HT1080 (cell line): ENCODE measurements at regions not wholly inside any gene's neighbourhood (a gene's known extent, or its start where the extent isn't known, plus 50 kb on each side); places are given as distances from the start of the nearest gene placed in this dataset.
A peak's percentile ranks its signal among the peaks of the same experiment; 100 is the strongest.

Experiments used
- DNase-seq: peaks from one replicate; pipeline ENCODE4 v3.0.0-alpha.2; 2015; ENCODE audit warnings: low read depth

GRCh38 chr3:44018926-44019325 lies 222.8 kb upstream of the TOPAZ1 start:
- DNase-seq, result no peak

GRCh38 chr3:44019736-44020135 lies 221.9 kb upstream of the TOPAZ1 start:
- no peak for DNase-seq

- DNase-seq, result no peak
Observed at GRCh38 chr3:44020143-44020542, 221.5 kb upstream of the TOPAZ1 start.

- no peak for DNase-seq
Observed at GRCh38 chr3:44021651-44022594, 219.8 kb upstream of the TOPAZ1 start.

- no peak for DNase-seq
Observed at GRCh38 chr3:44023961-44024593, 217.6 kb upstream of the TOPAZ1 start.

GRCh38 chr3:44026220-44026865 lies 215.3 kb upstream of the TOPAZ1 start:
- DNase-seq, result peak; percentile 39

- no peak for DNase-seq
Observed at GRCh38 chr3:44029100-44029499, 212.6 kb upstream of the TOPAZ1 start.

GRCh38 chr3:44030285-44030684 lies 211.4 kb upstream of the TOPAZ1 start:
- DNase-seq, result no peak

GRCh38 chr3:44030687-44031305 lies 210.9 kb upstream of the TOPAZ1 start:
- DNase-seq, result peak; percentile 25

GRCh38 chr3:44031387-44032380 lies 210.0 kb upstream of the TOPAZ1 start:
- no peak for DNase-seq

- DNase-seq, result no peak
Observed at GRCh38 chr3:44032487-44032886, 209.2 kb upstream of the TOPAZ1 start.

- no peak for DNase-seq
Observed at GRCh38 chr3:44033123-44033522, 208.6 kb upstream of the TOPAZ1 start.

GRCh38 chr3:44036850-44037249 lies 204.8 kb upstream of the TOPAZ1 start:
- no peak for DNase-seq

- no peak for DNase-seq
Observed at GRCh38 chr3:44039006-44039405, 202.7 kb upstream of the TOPAZ1 start.

- no peak for DNase-seq
Observed at GRCh38 chr3:44041726-44042125, 200.0 kb upstream of the TOPAZ1 start.

GRCh38 chr3:44042772-44043171 lies 198.9 kb upstream of the TOPAZ1 start:
- DNase-seq, result no peak

- DNase-seq, result peak; percentile 40
Observed at GRCh38 chr3:44045476-44046275, 196.0 kb upstream of the TOPAZ1 start.

- no peak for DNase-seq
Observed at GRCh38 chr3:44047796-44048195, 193.9 kb upstream of the TOPAZ1 start.

- peak; percentile 40 for DNase-seq
Observed at GRCh38 chr3:44048196-44048924, 193.3 kb upstream of the TOPAZ1 start.
